ENCODE measurements at regions not wholly inside any gene's neighbourhood (a gene's known extent, or its start where the extent isn't known, plus 50 kb on each side); places are given as distances from the start of the nearest gene placed in this dataset.

DNA sequence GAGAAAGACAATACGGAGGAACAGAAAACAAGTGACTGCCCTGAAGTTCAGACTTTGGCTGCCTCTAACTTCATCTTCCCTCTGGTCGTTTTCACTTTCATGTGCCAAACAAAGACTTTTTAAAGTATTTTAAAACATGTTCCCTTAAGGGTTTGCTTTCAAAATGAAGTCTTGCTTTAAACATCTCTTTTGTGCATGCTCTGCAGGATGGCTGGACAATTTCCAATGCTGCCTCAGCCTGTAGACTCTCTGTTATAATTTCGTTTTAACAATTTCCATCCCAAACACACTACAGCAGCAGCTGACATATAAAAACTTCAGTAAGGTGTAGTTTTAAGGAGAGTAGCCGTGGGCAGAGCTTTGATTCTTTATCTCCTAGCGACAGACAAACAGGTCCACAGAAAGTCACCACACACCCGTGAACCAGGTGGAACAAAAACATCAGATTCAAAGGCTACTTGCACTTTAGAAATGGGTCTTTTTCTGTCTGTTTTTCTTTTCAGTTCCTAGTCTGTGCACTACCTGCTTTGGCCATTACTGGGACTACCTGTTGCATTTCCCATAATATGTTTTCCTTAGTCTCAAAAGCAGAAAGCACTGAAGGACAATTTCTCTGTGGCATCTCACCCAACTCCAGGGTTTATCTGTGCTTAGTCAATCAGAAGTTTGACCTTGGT lies 308.9 kb downstream of the DTWD2 start:
- no peak overlapping the region for H3K27ac ChIP-seq
- no peaks in the 10 kb centered on the region for H3K79me2 ChIP-seq (ENCODE audit: insufficient read depth, low read depth)
- no peak overlapping the region for H3K4me2 ChIP-seq
- no peak overlapping the region for H2AFZ ChIP-seq (ENCODE audit: low read depth)
- no peak overlapping the region for H3K9ac ChIP-seq
- no peaks in the 10 kb centered on the region for H3K4me1 ChIP-seq (ENCODE audit: low read depth, poor library complexity, severe bottlenecking)
- H3K36me3 ChIP-seq (ENCODE audit: insufficient read depth): no peaks in the 10 kb centered on the region
- no peak overlapping the region for H3K4me3 ChIP-seq (IDR thresholded peaks at IDR 0.05; ENCODE audit: insufficient read depth, low read depth, low read length)
- H4K20me1 ChIP-seq (ENCODE audit: insufficient read depth): no peaks in the 10 kb centered on the region
- H3K27me3 ChIP-seq (ENCODE audit: insufficient read depth, low read depth): no peaks in the 10 kb centered on the region
- TF ChIP-seq CTCF (conservative IDR thresholded peaks at IDR 0.05; ENCODE audit: low read depth, low read length): no peak

DNA sequence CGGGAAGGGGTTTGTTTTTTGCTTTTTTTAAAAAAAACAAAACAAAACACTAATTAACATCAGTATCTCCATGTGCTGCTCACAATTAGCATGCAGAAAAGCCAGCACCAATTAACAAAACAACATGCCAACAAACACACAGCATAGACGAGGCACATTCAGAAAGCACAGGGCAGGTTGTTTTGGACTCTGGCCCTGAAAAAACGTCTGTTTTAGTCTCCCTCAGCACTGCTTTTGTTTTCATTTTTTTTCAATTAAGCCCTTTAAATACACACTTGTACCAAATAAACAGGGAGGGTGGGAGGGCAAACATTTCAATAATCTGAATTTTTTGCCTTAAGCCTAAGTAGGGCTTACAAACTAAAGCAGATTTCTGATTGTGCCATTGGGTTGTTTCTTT lies 309.6 kb downstream of the DTWD2 start:
- Histone ChIP-seq H3K4me1 (ENCODE audit: low read depth, poor library complexity, severe bottlenecking) (no peaks in the 10 kb centered on the region), H3K27ac (no peak overlapping the region), H4K20me1 (ENCODE audit: insufficient read depth) (no peaks in the 10 kb centered on the region), H3K36me3 (ENCODE audit: insufficient read depth) (no peaks in the 10 kb centered on the region), H3K4me2 (no peak overlapping the region), H2AFZ (ENCODE audit: low read depth) (no peak overlapping the region), H3K4me3 (IDR thresholded peaks at IDR 0.05; ENCODE audit: insufficient read depth, low read depth, low read length) (no peak overlapping the region), H3K9ac (no peak overlapping the region), H3K27me3 (ENCODE audit: insufficient read depth, low read depth) (no peaks in the 10 kb centered on the region), H3K79me2 (ENCODE audit: insufficient read depth, low read depth) (no peaks in the 10 kb centered on the region)
- TF ChIP-seq CTCF (conservative IDR thresholded peaks at IDR 0.05; ENCODE audit: low read depth, low read length): no peak

DNA sequence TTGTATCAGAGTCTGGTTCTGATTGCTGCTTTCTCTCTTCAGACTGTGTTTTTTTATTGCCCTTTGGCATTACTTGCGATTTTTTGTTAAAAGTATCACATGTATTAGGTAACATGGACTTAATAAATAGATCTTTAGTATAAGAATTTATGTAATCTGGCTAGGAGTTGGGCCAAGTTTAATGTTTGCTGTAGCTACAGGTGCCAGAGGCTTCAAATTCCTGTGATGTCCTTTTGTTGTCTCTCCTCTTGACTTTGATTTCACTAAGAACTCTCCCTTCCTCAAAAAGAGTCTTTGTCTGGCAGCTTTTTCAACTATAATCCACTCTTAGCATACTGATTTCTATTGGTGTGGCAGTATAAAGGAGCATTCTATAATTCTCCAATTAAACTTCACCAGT lies 313.1 kb downstream of the DTWD2 start:
- Histone ChIP-seq H3K79me2 (ENCODE audit: insufficient read depth, low read depth) (no peaks in the 10 kb centered on the region), H2AFZ (ENCODE audit: low read depth) (no peak overlapping the region), H3K27me3 (ENCODE audit: insufficient read depth, low read depth) (no peaks in the 10 kb centered on the region), H3K4me3 (IDR thresholded peaks at IDR 0.05; ENCODE audit: insufficient read depth, low read depth, low read length) (no peak overlapping the region), H3K36me3 (ENCODE audit: insufficient read depth) (no peaks in the 10 kb centered on the region), H4K20me1 (ENCODE audit: insufficient read depth) (no peaks in the 10 kb centered on the region), H3K9ac (no peak overlapping the region), H3K27ac (no peak overlapping the region), H3K4me1 (ENCODE audit: low read depth, poor library complexity, severe bottlenecking) (no peaks in the 10 kb centered on the region), H3K4me2 (no peak overlapping the region)
- no peak for TF ChIP-seq CTCF (conservative IDR thresholded peaks at IDR 0.05; ENCODE audit: low read depth, low read length)

GRCh38 chr5:118657576-118657975 lies 330.8 kb downstream of the DTWD2 start:
- no peaks in the 10 kb centered on the region for H3K36me3 ChIP-seq (ENCODE audit: insufficient read depth)
- H3K4me3 ChIP-seq (IDR thresholded peaks at IDR 0.05; ENCODE audit: insufficient read depth, low read depth, low read length): no peak overlapping the region
- no peak overlapping the region for H3K4me2 ChIP-seq
- no peaks in the 10 kb centered on the region for H3K4me1 ChIP-seq (ENCODE audit: low read depth, poor library complexity, severe bottlenecking)
- no peak overlapping the region for H3K27ac ChIP-seq
- no peaks in the 10 kb centered on the region for H4K20me1 ChIP-seq (ENCODE audit: insufficient read depth)
- TF ChIP-seq CTCF (conservative IDR thresholded peaks at IDR 0.05; ENCODE audit: low read depth, low read length): no peak
- H3K79me2 ChIP-seq (ENCODE audit: insufficient read depth, low read depth): no peaks in the 10 kb centered on the region
- no peak overlapping the region for H2AFZ ChIP-seq (ENCODE audit: low read depth)
- no peak overlapping the region for H3K9ac ChIP-seq
- H3K27me3 ChIP-seq (ENCODE audit: insufficient read depth, low read depth): no peaks in the 10 kb centered on the region

Measured in KMS-11 (cell line).